ENCODE measurements at regions not wholly inside any gene's neighbourhood (a gene's known extent, or its start where the extent isn't known, plus 50 kb on each side); places are given as distances from the start of the nearest gene placed in this dataset.

DNA sequence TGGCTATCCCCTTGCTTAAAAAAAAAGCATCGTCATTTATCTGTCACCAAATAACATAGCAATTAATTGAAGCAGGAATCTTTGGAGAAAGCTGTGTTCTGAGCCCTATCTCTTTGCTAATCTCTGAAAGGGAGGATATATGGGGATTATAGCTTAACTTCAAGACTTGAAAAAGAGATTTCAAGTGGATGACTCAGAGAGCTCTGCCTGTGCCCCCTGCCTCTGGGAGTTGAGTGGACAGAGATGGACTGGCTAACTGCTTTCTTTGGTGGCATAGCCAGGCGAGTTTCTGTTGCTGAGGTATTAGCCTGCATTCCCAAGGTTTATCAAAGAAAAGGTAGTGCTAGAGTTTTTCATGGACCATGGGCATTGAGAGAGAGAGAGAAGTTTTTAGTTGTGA lies 91.6 kb downstream of the DDIT4L start:
- no peak overlapping the region for H3K4me3 ChIP-seq (ENCODE audit: low read depth in 2 of 2, low read length in 2 of 2)
- DNase-seq (ENCODE audit: low read depth, low spot score) (no peak), ATAC-seq (no peak)
- no peaks in the 10 kb centered on the region for H3K9me3 ChIP-seq (ENCODE audit: control insufficient read depth, insufficient read depth, low read depth, low read length)
- TF ChIP-seq, protein P1, sequence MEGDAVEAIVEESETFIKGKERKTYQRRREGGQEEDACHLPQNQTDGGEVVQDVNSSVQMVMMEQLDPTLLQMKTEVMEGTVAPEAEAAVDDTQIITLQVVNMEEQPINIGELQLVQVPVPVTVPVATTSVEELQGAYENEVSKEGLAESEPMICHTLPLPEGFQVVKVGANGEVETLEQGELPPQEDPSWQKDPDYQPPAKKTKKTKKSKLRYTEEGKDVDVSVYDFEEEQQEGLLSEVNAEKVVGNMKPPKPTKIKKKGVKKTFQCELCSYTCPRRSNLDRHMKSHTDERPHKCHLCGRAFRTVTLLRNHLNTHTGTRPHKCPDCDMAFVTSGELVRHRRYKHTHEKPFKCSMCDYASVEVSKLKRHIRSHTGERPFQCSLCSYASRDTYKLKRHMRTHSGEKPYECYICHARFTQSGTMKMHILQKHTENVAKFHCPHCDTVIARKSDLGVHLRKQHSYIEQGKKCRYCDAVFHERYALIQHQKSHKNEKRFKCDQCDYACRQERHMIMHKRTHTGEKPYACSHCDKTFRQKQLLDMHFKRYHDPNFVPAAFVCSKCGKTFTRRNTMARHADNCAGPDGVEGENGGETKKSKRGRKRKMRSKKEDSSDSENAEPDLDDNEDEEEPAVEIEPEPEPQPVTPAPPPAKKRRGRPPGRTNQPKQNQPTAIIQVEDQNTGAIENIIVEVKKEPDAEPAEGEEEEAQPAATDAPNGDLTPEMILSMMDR (IDR thresholded peaks at IDR 0.05): no peak
- no peak for TF ChIP-seq TCF7L2 (IDR thresholded peaks at IDR 0.05; ENCODE audit: low read depth, low read length)
- TF ChIP-seq, protein P2, sequence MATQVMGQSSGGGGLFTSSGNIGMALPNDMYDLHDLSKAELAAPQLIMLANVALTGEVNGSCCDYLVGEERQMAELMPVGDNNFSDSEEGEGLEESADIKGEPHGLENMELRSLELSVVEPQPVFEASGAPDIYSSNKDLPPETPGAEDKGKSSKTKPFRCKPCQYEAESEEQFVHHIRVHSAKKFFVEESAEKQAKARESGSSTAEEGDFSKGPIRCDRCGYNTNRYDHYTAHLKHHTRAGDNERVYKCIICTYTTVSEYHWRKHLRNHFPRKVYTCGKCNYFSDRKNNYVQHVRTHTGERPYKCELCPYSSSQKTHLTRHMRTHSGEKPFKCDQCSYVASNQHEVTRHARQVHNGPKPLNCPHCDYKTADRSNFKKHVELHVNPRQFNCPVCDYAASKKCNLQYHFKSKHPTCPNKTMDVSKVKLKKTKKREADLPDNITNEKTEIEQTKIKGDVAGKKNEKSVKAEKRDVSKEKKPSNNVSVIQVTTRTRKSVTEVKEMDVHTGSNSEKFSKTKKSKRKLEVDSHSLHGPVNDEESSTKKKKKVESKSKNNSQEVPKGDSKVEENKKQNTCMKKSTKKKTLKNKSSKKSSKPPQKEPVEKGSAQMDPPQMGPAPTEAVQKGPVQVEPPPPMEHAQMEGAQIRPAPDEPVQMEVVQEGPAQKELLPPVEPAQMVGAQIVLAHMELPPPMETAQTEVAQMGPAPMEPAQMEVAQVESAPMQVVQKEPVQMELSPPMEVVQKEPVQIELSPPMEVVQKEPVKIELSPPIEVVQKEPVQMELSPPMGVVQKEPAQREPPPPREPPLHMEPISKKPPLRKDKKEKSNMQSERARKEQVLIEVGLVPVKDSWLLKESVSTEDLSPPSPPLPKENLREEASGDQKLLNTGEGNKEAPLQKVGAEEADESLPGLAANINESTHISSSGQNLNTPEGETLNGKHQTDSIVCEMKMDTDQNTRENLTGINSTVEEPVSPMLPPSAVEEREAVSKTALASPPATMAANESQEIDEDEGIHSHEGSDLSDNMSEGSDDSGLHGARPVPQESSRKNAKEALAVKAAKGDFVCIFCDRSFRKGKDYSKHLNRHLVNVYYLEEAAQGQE (IDR thresholded peaks at IDR 0.05; ENCODE audit: insufficient read depth in 1 of 2, low read depth in 2 of 2, low read length in 1 of 2): no peak
- no peak for TF ChIP-seq SIN3A (IDR thresholded peaks at IDR 0.05; ENCODE audit: borderline replicate concordance, insufficient read depth, low read depth, low read length)
- no peak for TF ChIP-seq POLR2AphosphoS5 (IDR thresholded peaks at IDR 0.05; ENCODE audit: low read depth, low read length)
- no peaks in the 10 kb centered on the region for H3K27me3 ChIP-seq (ENCODE audit: control insufficient read depth, insufficient read depth, low read length)
- ChIA-PET POLR2A (no interaction called here), CTCF (no interaction called here)
- in situ Hi-C loops (cut with HindIII; ENCODE audit: low pct_unique_long_range_greater_than_20kb, low sequenced_read_pairs): no loop called here
- H3K27ac ChIP-seq (ENCODE audit: low read length): no peak overlapping the region
- H3K4me1 ChIP-seq (ENCODE audit: control insufficient read depth, insufficient read depth, low read length): no peaks in the 10 kb centered on the region
- no TSS peak for BruUV-seq (replicated peaks)
- no peaks in the 10 kb centered on the region for H3K36me3 ChIP-seq (ENCODE audit: control insufficient read depth, insufficient read depth, low read length)
- intact Hi-C loops (cut with micrococcal nuclease; ENCODE audit: unreplicated experiment): loop anchor here (5.0 kb wide), 1 partner anchor 101 kb away; no protein-coding TSS in a partner anchor

DNA sequence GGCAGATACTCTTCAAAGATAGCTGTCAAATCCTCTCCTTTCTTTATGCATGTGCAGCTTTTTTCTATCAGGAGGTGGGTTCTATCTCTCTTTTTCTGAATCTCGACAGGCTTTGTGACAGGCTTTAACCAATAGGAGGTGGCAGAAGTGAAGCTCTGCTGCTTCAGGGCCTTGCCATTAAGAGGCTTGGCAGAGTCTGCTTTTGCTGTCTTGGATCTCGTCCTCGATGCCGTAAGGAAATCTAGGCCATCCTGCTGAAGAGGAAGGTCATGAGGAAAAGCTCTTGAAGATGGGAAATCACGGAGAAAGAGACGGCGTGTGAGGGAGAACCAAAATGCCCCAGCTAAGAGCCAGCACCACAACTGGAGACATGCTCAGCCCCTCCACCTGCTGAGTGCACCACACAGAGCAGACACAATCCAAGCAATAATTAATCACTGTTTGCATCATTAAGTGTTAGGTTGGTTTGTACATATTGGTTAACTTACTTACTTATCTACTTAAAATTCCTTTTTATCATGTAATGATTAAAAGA lies 92.2 kb downstream of the DDIT4L start:
- DNase-seq (ENCODE audit: low read depth, low spot score) (no peak), ATAC-seq (no peak)
- in situ Hi-C loops (cut with HindIII; ENCODE audit: low pct_unique_long_range_greater_than_20kb, low sequenced_read_pairs) (no loop called here), intact Hi-C loops (cut with micrococcal nuclease; ENCODE audit: unreplicated experiment) (loop anchor here (5.0 kb wide), 1 partner anchor 101 kb away; no protein-coding TSS in a partner anchor)
- ChIA-PET POLR2A (no interaction called here), CTCF (no interaction called here)
- Histone ChIP-seq H3K27ac (ENCODE audit: low read length) (no peak overlapping the region), H3K4me3 (ENCODE audit: low read depth in 2 of 2, low read length in 2 of 2) (no peak overlapping the region), H3K27me3 (ENCODE audit: control insufficient read depth, insufficient read depth, low read length) (no peaks in the 10 kb centered on the region), H3K9me3 (ENCODE audit: control insufficient read depth, insufficient read depth, low read depth, low read length) (no peaks in the 10 kb centered on the region), H3K36me3 (ENCODE audit: control insufficient read depth, insufficient read depth, low read length) (no peaks in the 10 kb centered on the region), H3K4me1 (ENCODE audit: control insufficient read depth, insufficient read depth, low read length) (no peaks in the 10 kb centered on the region)
- TF ChIP-seq, protein P1 (IDR thresholded peaks at IDR 0.05): no peak
- TF ChIP-seq, protein P2 (IDR thresholded peaks at IDR 0.05; ENCODE audit: insufficient read depth in 1 of 2, low read depth in 2 of 2, low read length in 1 of 2): no peak
- TF ChIP-seq SIN3A (IDR thresholded peaks at IDR 0.05; ENCODE audit: borderline replicate concordance, insufficient read depth, low read depth, low read length) (no peak), POLR2AphosphoS5 (IDR thresholded peaks at IDR 0.05; ENCODE audit: low read depth, low read length) (no peak), TCF7L2 (IDR thresholded peaks at IDR 0.05; ENCODE audit: low read depth, low read length) (no peak)
- BruUV-seq (replicated peaks): no TSS peak
